Uterus (tissue), 3 donors: ENCODE measurements at regions not wholly inside any gene's neighbourhood (a gene's known extent, or its start where the extent isn't known, plus 50 kb on each side); places are given as distances from the start of the nearest gene placed in this dataset.

ENCODE experiments used
- DNase-seq, 2 donors: peaks; one replicate each; pipeline ENCODE4 v3.0.0-alpha.2; 2019 to 2020
- H3K27ac ChIP-seq, 2 donors: fragments of 200-600 bp; sonication (generic); 1 replicate in 1 of 2; 2 replicates in 1 of 2; pipeline ENCODE4 v1.5.1; 2016 to 2018
- H3K27me3 ChIP-seq, 2 donors: fragments of 200-600 bp; sonication (generic); one replicate each; pipeline ENCODE4 v1.5.1; 2018 to 2019; ENCODE audit warnings: control low read depth in 1 of 2
- H3K36me3 ChIP-seq, 2 donors: fragments of 200-600 bp; sonication (generic); one replicate each; pipeline ENCODE4 v1.5.1; 2019; ENCODE audit warnings: control low read depth in 1 of 2
- H3K4me1 ChIP-seq, 2 donors: fragments of 200-600 bp; sonication (generic); one replicate each; pipeline ENCODE4 v1.5.1; 2018 to 2019; ENCODE audit warnings: control low read depth in 1 of 2
- H3K4me3 ChIP-seq, 2 donors: fragments of 200-600 bp; sonication (generic); 1 replicate in 1 of 2; 2 replicates in 1 of 2; pipeline ENCODE4 v1.5.1; 2018 to 2019; ENCODE audit warnings: mild to moderate bottlenecking in 1 of 2
- H3K9me3 ChIP-seq, 2 donors: fragments of 200-600 bp; sonication (generic); one replicate each; pipeline ENCODE4 v1.5.1; 2019; ENCODE audit warnings: control low read depth in 1 of 2
- CTCF ChIP-seq, 4 experiments: fragments of 200-600 bp in 2 of 4; fragments of 450-650 bp in 2 of 4; sonication (generic) in 2 of 4; IDR thresholded peaks; one replicate each; pipeline ENCODE4 v1.5.1; 2016 to 2019; ENCODE audit warnings: antibody characterized with exemption in 4 of 4, mild to moderate bottlenecking in 2 of 4, moderate library complexity in 1 of 4
- POLR2A ChIP-seq, 2 donors: fragments of 450-650 bp; IDR thresholded peaks; one replicate each; pipeline ENCODE4 v1.6.1; 2016; ENCODE audit warnings: antibody characterized with exemption in 2 of 2, mild to moderate bottlenecking in 1 of 2, moderate library complexity in 1 of 2
- intact Hi-C: fragments of 100-400 bp; cut with DNase I; formaldehyde crosslinking; loops from one replicate; pipeline ENCODE4 v1.15.1; 2023; ENCODE audit warnings: low total_unique reads
- donor health status: DM: yes; HTN: yes; CAD: no.

GRCh38 chr14:45906257-45906656 is 653.3 kb upstream of the MIS18BP1 start:
- Histone ChIP-seq H3K4me1 (no peaks in the 10 kb centered on the region), H3K4me3 (no peak overlapping the region), H3K9me3 (peaks cover 0 to 7% of the 10 kb centered on the region in 2 donors), H3K27ac (no peak overlapping the region), H3K27me3 (no peaks in the 10 kb centered on the region), H3K36me3 (no peaks in the 10 kb centered on the region)
- intact Hi-C loops: no loop called here
- no peak for DNase-seq
- TF ChIP-seq CTCF (IDR thresholded peaks at IDR 0.05) (no peak), POLR2A (IDR thresholded peaks at IDR 0.05) (no peak)

GRCh38 chr14:45905672-45906071 is 652.7 kb upstream of the MIS18BP1 start:
- intact Hi-C loops: no loop called here
- H3K4me3 ChIP-seq: no peak overlapping the region
- H3K27ac ChIP-seq: no peak overlapping the region
- no peaks in the 10 kb centered on the region for H3K36me3 ChIP-seq
- no peaks in the 10 kb centered on the region for H3K4me1 ChIP-seq
- no peak for TF ChIP-seq CTCF (IDR thresholded peaks at IDR 0.05)
- H3K27me3 ChIP-seq: no peaks in the 10 kb centered on the region
- H3K9me3 ChIP-seq: peaks cover 0 to 7% of the 10 kb centered on the region in 2 donors
- DNase-seq: no peak

GRCh38 chr14:45904314-45904713 is 651.3 kb upstream of the MIS18BP1 start:
- intact Hi-C loops: no loop called here
- Histone ChIP-seq H3K4me1 (no peaks in the 10 kb centered on the region), H3K27ac (no peak overlapping the region), H3K36me3 (no peaks in the 10 kb centered on the region), H3K27me3 (no peaks in the 10 kb centered on the region), H3K4me3 (no peak overlapping the region), H3K9me3 (no peaks in the 10 kb centered on the region)
- DNase-seq: no peak
- TF ChIP-seq CTCF (IDR thresholded peaks at IDR 0.05) (no peak), POLR2A (IDR thresholded peaks at IDR 0.05) (no peak)

- Histone ChIP-seq H3K36me3 (no peaks in the 10 kb centered on the region), H3K4me3 (no peak overlapping the region), H3K27me3 (no peaks in the 10 kb centered on the region), H3K4me1 (no peaks in the 10 kb centered on the region), H3K27ac (no peak overlapping the region), H3K9me3 (no peaks in the 10 kb centered on the region)
- intact Hi-C loops: no loop called here
- DNase-seq: no peak
- TF ChIP-seq POLR2A (IDR thresholded peaks at IDR 0.05): no peak
- no peak for TF ChIP-seq CTCF (IDR thresholded peaks at IDR 0.05)
Observed at GRCh38 chr14:45902241-45902640, 649.2 kb upstream of the MIS18BP1 start.

- intact Hi-C loops: no loop called here
- no peak for DNase-seq
- Histone ChIP-seq H3K36me3 (no peaks in the 10 kb centered on the region), H3K4me1 (no peaks in the 10 kb centered on the region), H3K27me3 (no peaks in the 10 kb centered on the region), H3K9me3 (no peaks in the 10 kb centered on the region), H3K4me3 (no peak overlapping the region), H3K27ac (no peak overlapping the region)
- no peak for TF ChIP-seq CTCF (IDR thresholded peaks at IDR 0.05)
- no peak for TF ChIP-seq POLR2A (IDR thresholded peaks at IDR 0.05)
Observed at GRCh38 chr14:45897439-45897838, 644.4 kb upstream of the MIS18BP1 start.
